GM18508 (cell line): ENCODE measurements at regions not wholly inside any gene's neighbourhood (a gene's known extent, or its start where the extent isn't known, plus 50 kb on each side); places are given as distances from the start of the nearest gene placed in this dataset.
"Not testable (repeated sequence)": the region's sequence is repeated elsewhere in the genome, so short reads cannot be mapped to it uniquely, and the experiment has no call there.

ENCODE experiments used
- ATAC-seq: cut with Tn5 transposase; IDR thresholded peaks from one replicate; pipeline ENCODE4 v1.9.1; 2021; ENCODE audit warnings: moderate number of reproducible peaks; ENCODE audit not compliant: insufficient read depth, unreplicated experiment

- ATAC-seq, result no peak
Observed at GRCh38 chr4:159900562-159900961, 797.7 kb downstream of the RAPGEF2 start.

GRCh38 chr4:159902648-159903047 is 799.8 kb downstream of the RAPGEF2 start:
- no peak for ATAC-seq

- no peak for ATAC-seq
Observed at GRCh38 chr4:159904906-159905305, 802.0 kb downstream of the RAPGEF2 start.

GRCh38 chr4:159906051-159906450 is 803.2 kb downstream of the RAPGEF2 start:
- ATAC-seq, result no peak

GRCh38 chr4:159906517-159906916 is 803.6 kb downstream of the RAPGEF2 start:
- ATAC-seq, result no peak

GRCh38 chr4:159910721-159911120 is 807.8 kb downstream of the RAPGEF2 start:
- ATAC-seq, result no peak

- ATAC-seq, result no peak
Observed at GRCh38 chr4:159922119-159922518, 819.2 kb downstream of the RAPGEF2 start.

GRCh38 chr4:159925770-159926169 is 822.9 kb downstream of the RAPGEF2 start:
- no peak for ATAC-seq

- no peak for ATAC-seq
Observed at GRCh38 chr4:159926871-159927270, 824.0 kb downstream of the RAPGEF2 start.

- ATAC-seq, result no peak
Observed at GRCh38 chr4:159927781-159928180, 824.9 kb downstream of the RAPGEF2 start.

- not testable (repeated sequence) for ATAC-seq
Observed at GRCh38 chr4:159934602-159935001, 831.7 kb downstream of the RAPGEF2 start.

GRCh38 chr4:159937595-159937994 is 834.7 kb downstream of the RAPGEF2 start:
- ATAC-seq, result peak; percentile 99

- ATAC-seq, result not testable (repeated sequence)
Observed at GRCh38 chr4:159939681-159940080, 836.8 kb downstream of the RAPGEF2 start.

- no peak for ATAC-seq
Observed at GRCh38 chr4:159941076-159941475, 838.2 kb downstream of the RAPGEF2 start.

GRCh38 chr4:159944477-159944876 is 841.6 kb downstream of the RAPGEF2 start:
- ATAC-seq, result no peak

GRCh38 chr4:159946983-159947615 is 844.2 kb downstream of the RAPGEF2 start:
- ATAC-seq, result no peak

GRCh38 chr4:159950707-159951106 is 847.8 kb downstream of the RAPGEF2 start:
- ATAC-seq, result no peak

- no peak for ATAC-seq
Observed at GRCh38 chr4:159966746-159967145, 863.9 kb downstream of the RAPGEF2 start.

- ATAC-seq, result not testable (repeated sequence)
Observed at GRCh38 chr4:159976871-159977482, 874.1 kb downstream of the RAPGEF2 start.

- no peak for ATAC-seq
Observed at GRCh38 chr4:159977907-159978617, 875.2 kb downstream of the RAPGEF2 start.

GRCh38 chr4:159979351-159979750 is 876.5 kb downstream of the RAPGEF2 start:
- no peak for ATAC-seq
